GM12878 (cell line): ENCODE measurements at regions not wholly inside any gene's neighbourhood (a gene's known extent, or its start where the extent isn't known, plus 50 kb on each side); places are given as distances from the start of the nearest gene placed in this dataset.

Experiments used
- ATF7 ChIP-seq: fragments of 450-650 bp; IDR thresholded peaks from 2 replicates; pipeline ENCODE4 v1.6.1; 2016; ENCODE audit warnings: low read depth, mild to moderate bottlenecking
- BHLHE40 ChIP-seq, 2 experiments: fragments of 450-650 bp in 1 of 2; IDR thresholded peaks; 2 replicates each; pipeline ENCODE4 v1.6.1; 2011 to 2017; ENCODE audit warnings: low read depth in 2 of 2, borderline replicate concordance in 1 of 2, improper control_type of control experiment in 1 of 2, low read length in 1 of 2, mild to moderate bottlenecking in 1 of 2
- BMI1 ChIP-seq: fragments of 450-650 bp; IDR thresholded peaks from 2 replicates; pipeline ENCODE4 v1.6.1; 2016; ENCODE audit warnings: mild to moderate bottlenecking, moderate library complexity, borderline replicate concordance
- DPF2 ChIP-seq: fragments of 450-650 bp; IDR thresholded peaks from 2 replicates; pipeline ENCODE4 v1.6.1; 2017; ENCODE audit warnings: mild to moderate bottlenecking
- EGR1 ChIP-seq, 2 experiments: IDR thresholded peaks; 1 replicate in 1 of 2; 2 replicates in 1 of 2; pipeline ENCODE4 v1.6.1; 2011 to 2012; ENCODE audit warnings: low read depth in 2 of 2, low read length in 2 of 2, borderline replicate concordance in 1 of 2, mild to moderate bottlenecking in 1 of 2, moderate library complexity in 1 of 2
- EP300 ChIP-seq, 2 experiments: fragments of 150-350 bp in 1 of 2; IDR thresholded peaks; 2 replicates each; pipeline ENCODE4 v1.6.1; 2011 to 2012; ENCODE audit warnings: low read depth in 2 of 2, low read length in 2 of 2, borderline replicate concordance in 1 of 2, improper control_type of control experiment in 1 of 2, inconsistent platforms in 1 of 2; ENCODE audit not compliant: control insufficient read depth in 1 of 2
- HCFC1 ChIP-seq: fragments of 150-350 bp; IDR thresholded peaks from 2 replicates; pipeline ENCODE4 v1.6.1; 2014; ENCODE audit warnings: low read length
- KLF5 ChIP-seq: fragments of 450-650 bp; IDR thresholded peaks from 2 replicates; pipeline ENCODE4 v1.6.1; 2014; ENCODE audit warnings: mild to moderate bottlenecking; ENCODE audit not compliant: partially characterized antibody
- MXI1 ChIP-seq: fragments of 150-350 bp; IDR thresholded peaks from 2 replicates; pipeline ENCODE4 v1.6.1; 2011; ENCODE audit warnings: low read depth, mild to moderate bottlenecking, inconsistent platforms, low read length, improper control_type of control experiment
- POLR2AphosphoS2 ChIP-seq: IDR thresholded peaks from 2 replicates; pipeline ENCODE4 v1.6.1; 2011; ENCODE audit warnings: low read depth, mild to moderate bottlenecking, low read length, improper control_type of control experiment, moderate library complexity
- RAD51 ChIP-seq: fragments of 450-650 bp; IDR thresholded peaks from 2 replicates; pipeline ENCODE4 v1.6.1; 2016; ENCODE audit warnings: moderate library complexity, mild to moderate bottlenecking, inconsistent platforms
- RBBP5 ChIP-seq: fragments of 200-600 bp; sonication (generic); conservative IDR thresholded peaks from 2 replicates; pipeline ENCODE4 v1.6.1; 2016
- RCOR1 ChIP-seq: conservative IDR thresholded peaks from 2 replicates; pipeline ENCODE4 v1.6.1; 2012; ENCODE audit warnings: low read depth, low read length, improper control_type of control experiment
- RUNX3 ChIP-seq: IDR thresholded peaks from 2 replicates; pipeline ENCODE4 v1.6.1; 2012; ENCODE audit warnings: low read length, inconsistent platforms
- SMAD5 ChIP-seq: IDR thresholded peaks from 2 replicates; pipeline ENCODE4 v1.6.1; 2016; ENCODE audit warnings: antibody characterized with exemption, low read depth
- SMC3 ChIP-seq: IDR thresholded peaks from 2 replicates; pipeline ENCODE4 v1.6.1; 2011; ENCODE audit warnings: low read length, improper control_type of control experiment, borderline replicate concordance
- SREBF1 ChIP-seq: IDR thresholded peaks from 2 replicates; pipeline ENCODE4 v1.6.1; 2012; ENCODE audit warnings: mild to moderate bottlenecking, low read length
- TBL1XR1 ChIP-seq: IDR thresholded peaks from 2 replicates; pipeline ENCODE4 v1.6.1; 2012; ENCODE audit warnings: low read depth, low read length, improper control_type of control experiment
- ZNF24 ChIP-seq: fragments of 450-650 bp; IDR thresholded peaks from 2 replicates; pipeline ENCODE4 v1.6.1; 2017; ENCODE audit warnings: antibody characterized with exemption, mild to moderate bottlenecking
- ZZZ3 ChIP-seq: IDR thresholded peaks from 2 replicates; pipeline ENCODE4 v1.6.1; 2011; ENCODE audit warnings: low read depth; ENCODE audit not compliant: control insufficient read depth, insufficient read length
- TF ChIP-seq, protein P1 (sequence below): fragments of 450-650 bp; IDR thresholded peaks from 2 replicates; pipeline ENCODE4 v1.6.1; 2018; ENCODE audit warnings: mild to moderate bottlenecking, low read depth, moderate library complexity; ENCODE audit not compliant: partially characterized antibody
- TF ChIP-seq, protein P2 (sequence below): IDR thresholded peaks from 2 replicates; pipeline ENCODE4 v1.6.1; 2011; ENCODE audit warnings: mild to moderate bottlenecking, low read depth, low read length, moderate library complexity; ENCODE audit not compliant: insufficient replicate concordance
- TF ChIP-seq, protein P3 (sequence below): fragments of 150-350 bp; IDR thresholded peaks from 2 replicates; pipeline ENCODE4 v1.6.1; 2014; ENCODE audit warnings: mild to moderate bottlenecking, low read depth, low read length
- TF ChIP-seq, protein P4 (sequence below): fragments of 450-650 bp; IDR thresholded peaks from 2 replicates; pipeline ENCODE4 v1.6.1; 2017; ENCODE audit warnings: mild to moderate bottlenecking, low read depth, inconsistent platforms; ENCODE audit not compliant: poor library complexity, severe bottlenecking

DNA sequence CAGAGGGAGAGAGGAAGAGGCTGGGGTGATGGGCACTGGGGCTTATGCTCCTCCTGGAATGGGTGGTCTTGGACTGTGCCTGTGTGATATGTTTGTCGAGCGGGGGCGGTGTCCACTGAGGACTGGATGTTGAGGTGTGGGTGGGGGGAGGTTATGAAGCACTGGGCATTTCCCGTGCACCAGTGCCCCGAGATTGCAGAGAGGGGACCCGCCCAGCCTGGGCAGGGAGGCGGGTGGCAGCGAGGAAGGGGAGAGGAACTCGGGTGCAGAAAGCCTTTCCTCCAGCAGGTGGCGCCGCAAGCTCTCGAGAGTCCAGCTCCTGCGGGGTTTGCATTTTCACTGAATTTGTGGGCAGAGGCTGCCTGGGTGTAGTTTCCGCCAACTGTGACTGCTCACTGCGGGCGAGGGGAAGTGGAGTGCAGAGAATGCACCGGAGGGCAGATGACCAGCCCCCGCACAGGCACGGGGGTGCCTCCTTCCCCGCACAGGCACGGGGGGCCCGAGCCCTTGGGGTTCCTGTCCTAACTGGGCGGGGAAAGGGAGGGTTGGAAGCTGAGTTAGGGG lies 190.6 kb downstream of the SEC14L1 start (continued):
- peak; percentile 77 to 84 for TF ChIP-seq BHLHE40 (IDR thresholded peaks at IDR 0.05; ENCODE audit: borderline replicate concordance in 1 of 2, low read depth in 2 of 2, low read length in 1 of 2)
- TF ChIP-seq EP300 (IDR thresholded peaks at IDR 0.05; ENCODE audit: borderline replicate concordance in 1 of 2, control insufficient read depth in 1 of 2, low read depth in 2 of 2, low read length in 2 of 2) = no peak
- TF ChIP-seq, protein P1, sequence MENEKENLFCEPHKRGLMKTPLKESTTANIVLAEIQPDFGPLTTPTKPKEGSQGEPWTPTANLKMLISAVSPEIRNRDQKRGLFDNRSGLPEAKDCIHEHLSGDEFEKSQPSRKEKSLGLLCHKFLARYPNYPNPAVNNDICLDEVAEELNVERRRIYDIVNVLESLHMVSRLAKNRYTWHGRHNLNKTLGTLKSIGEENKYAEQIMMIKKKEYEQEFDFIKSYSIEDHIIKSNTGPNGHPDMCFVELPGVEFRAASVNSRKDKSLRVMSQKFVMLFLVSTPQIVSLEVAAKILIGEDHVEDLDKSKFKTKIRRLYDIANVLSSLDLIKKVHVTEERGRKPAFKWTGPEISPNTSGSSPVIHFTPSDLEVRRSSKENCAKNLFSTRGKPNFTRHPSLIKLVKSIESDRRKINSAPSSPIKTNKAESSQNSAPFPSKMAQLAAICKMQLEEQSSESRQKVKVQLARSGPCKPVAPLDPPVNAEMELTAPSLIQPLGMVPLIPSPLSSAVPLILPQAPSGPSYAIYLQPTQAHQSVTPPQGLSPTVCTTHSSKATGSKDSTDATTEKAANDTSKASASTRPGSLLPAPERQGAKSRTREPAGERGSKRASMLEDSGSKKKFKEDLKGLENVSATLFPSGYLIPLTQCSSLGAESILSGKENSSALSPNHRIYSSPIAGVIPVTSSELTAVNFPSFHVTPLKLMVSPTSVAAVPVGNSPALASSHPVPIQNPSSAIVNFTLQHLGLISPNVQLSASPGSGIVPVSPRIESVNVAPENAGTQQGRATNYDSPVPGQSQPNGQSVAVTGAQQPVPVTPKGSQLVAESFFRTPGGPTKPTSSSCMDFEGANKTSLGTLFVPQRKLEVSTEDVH = no peak
- TF ChIP-seq, protein P2, sequence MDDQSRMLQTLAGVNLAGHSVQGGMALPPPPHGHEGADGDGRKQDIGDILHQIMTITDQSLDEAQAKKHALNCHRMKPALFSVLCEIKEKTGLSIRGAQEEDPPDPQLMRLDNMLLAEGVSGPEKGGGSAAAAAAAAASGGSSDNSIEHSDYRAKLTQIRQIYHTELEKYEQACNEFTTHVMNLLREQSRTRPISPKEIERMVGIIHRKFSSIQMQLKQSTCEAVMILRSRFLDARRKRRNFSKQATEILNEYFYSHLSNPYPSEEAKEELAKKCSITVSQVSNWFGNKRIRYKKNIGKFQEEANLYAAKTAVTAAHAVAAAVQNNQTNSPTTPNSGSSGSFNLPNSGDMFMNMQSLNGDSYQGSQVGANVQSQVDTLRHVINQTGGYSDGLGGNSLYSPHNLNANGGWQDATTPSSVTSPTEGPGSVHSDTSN = no peak
- no peak for TF ChIP-seq RCOR1
- peak in 1 of 2 experiments; percentile 59; a peak in 1 of 3 replicates for TF ChIP-seq EGR1 (IDR thresholded peaks at IDR 0.05; ENCODE audit: borderline replicate concordance in 1 of 2, low read depth in 2 of 2, low read length in 2 of 2)
- no peak for TF ChIP-seq ATF7
- TF ChIP-seq MXI1 = peak; percentile 61; the same call in 1 of the 2 replicates
- TF ChIP-seq SREBF1 = no peak
- TF ChIP-seq RAD51 = no peak
- TF ChIP-seq RBBP5 = no peak
- TF ChIP-seq DPF2 = peak; percentile 51; the same call in 1 of the 2 replicates
- TF ChIP-seq, protein P3, sequence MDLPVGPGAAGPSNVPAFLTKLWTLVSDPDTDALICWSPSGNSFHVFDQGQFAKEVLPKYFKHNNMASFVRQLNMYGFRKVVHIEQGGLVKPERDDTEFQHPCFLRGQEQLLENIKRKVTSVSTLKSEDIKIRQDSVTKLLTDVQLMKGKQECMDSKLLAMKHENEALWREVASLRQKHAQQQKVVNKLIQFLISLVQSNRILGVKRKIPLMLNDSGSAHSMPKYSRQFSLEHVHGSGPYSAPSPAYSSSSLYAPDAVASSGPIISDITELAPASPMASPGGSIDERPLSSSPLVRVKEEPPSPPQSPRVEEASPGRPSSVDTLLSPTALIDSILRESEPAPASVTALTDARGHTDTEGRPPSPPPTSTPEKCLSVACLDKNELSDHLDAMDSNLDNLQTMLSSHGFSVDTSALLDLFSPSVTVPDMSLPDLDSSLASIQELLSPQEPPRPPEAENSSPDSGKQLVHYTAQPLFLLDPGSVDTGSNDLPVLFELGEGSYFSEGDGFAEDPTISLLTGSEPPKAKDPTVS = no peak
- TF ChIP-seq, protein P4, sequence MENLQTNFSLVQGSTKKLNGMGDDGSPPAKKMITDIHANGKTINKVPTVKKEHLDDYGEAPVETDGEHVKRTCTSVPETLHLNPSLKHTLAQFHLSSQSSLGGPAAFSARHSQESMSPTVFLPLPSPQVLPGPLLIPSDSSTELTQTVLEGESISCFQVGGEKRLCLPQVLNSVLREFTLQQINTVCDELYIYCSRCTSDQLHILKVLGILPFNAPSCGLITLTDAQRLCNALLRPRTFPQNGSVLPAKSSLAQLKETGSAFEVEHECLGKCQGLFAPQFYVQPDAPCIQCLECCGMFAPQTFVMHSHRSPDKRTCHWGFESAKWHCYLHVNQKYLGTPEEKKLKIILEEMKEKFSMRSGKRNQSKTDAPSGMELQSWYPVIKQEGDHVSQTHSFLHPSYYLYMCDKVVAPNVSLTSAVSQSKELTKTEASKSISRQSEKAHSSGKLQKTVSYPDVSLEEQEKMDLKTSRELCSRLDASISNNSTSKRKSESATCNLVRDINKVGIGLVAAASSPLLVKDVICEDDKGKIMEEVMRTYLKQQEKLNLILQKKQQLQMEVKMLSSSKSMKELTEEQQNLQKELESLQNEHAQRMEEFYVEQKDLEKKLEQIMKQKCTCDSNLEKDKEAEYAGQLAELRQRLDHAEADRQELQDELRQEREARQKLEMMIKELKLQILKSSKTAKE = no peak
- 0 out of 2 replicates have a peak, but pooled peaks have one; percentile 43 for TF ChIP-seq TBL1XR1
- no peak; the same call in 1 of the 2 replicates for TF ChIP-seq POLR2AphosphoS2
- TF ChIP-seq KLF5 = no peak
- no peak for TF ChIP-seq ZZZ3
- no peak for TF ChIP-seq BMI1
- TF ChIP-seq HCFC1 = no peak
- TF ChIP-seq ZNF24 = 0 out of 2 replicates have a peak, but pooled peaks have one; percentile 39
- peak; percentile 77 for TF ChIP-seq RUNX3
- peak; percentile 96 for TF ChIP-seq SMC3
- TF ChIP-seq SMAD5 = no peak
